GM19372 (cell line): ENCODE measurements at regions not wholly inside any gene's neighbourhood (a gene's known extent, or its start where the extent isn't known, plus 50 kb on each side); places are given as distances from the start of the nearest gene placed in this dataset.
"Not testable (repeated sequence)": the region's sequence is repeated elsewhere in the genome, so short reads cannot be mapped to it uniquely, and the experiment has no call there.

Source experiments
- ATAC-seq: cut with Tn5 transposase; IDR thresholded peaks from one replicate; pipeline ENCODE4 v1.9.1; 2021; ENCODE audit warnings: mild to moderate bottlenecking, low read depth, moderate library complexity; ENCODE audit not compliant: unreplicated experiment

- ATAC-seq, result not testable (repeated sequence)
Observed at GRCh38 chr3:137198374-137198773, 240.6 kb downstream of the IL20RB start.

GRCh38 chr3:137199678-137200077, 241.9 kb downstream of the IL20RB start:
- ATAC-seq, result peak; percentile 44

GRCh38 chr3:137201066-137201465, 243.3 kb downstream of the IL20RB start:
- no peak for ATAC-seq

- ATAC-seq, result no peak
Observed at GRCh38 chr3:137202941-137203340, 245.2 kb downstream of the IL20RB start.

- no peak for ATAC-seq
Observed at GRCh38 chr3:137204409-137204808, 246.6 kb downstream of the IL20RB start.

GRCh38 chr3:137205394-137206045, 247.7 kb downstream of the IL20RB start:
- no peak for ATAC-seq

- ATAC-seq, result no peak
Observed at GRCh38 chr3:137207616-137208015, 249.8 kb downstream of the IL20RB start.

GRCh38 chr3:137217733-137218132, 259.9 kb downstream of the IL20RB start:
- ATAC-seq, result no peak

- ATAC-seq, result no peak
Observed at GRCh38 chr3:137219801-137220445, 262.1 kb downstream of the IL20RB start.

- no peak for ATAC-seq
Observed at GRCh38 chr3:137222736-137223225, 265.0 kb downstream of the IL20RB start.

GRCh38 chr3:137224464-137224863, 266.7 kb downstream of the IL20RB start:
- ATAC-seq, result no peak

GRCh38 chr3:137242836-137243400, 285.1 kb downstream of the IL20RB start:
- ATAC-seq, result no peak

GRCh38 chr3:137246491-137246890, 288.7 kb downstream of the IL20RB start:
- no peak for ATAC-seq

- peak; percentile 56 for ATAC-seq
Observed at GRCh38 chr3:137249311-137249940, 291.6 kb downstream of the IL20RB start.

GRCh38 chr3:137259089-137259488, 301.3 kb downstream of the IL20RB start:
- no peak for ATAC-seq

- no peak for ATAC-seq
Observed at GRCh38 chr3:137259701-137260100, 301.9 kb downstream of the IL20RB start.

GRCh38 chr3:137264071-137264820, 306.5 kb downstream of the IL20RB start:
- no peak for ATAC-seq

- no peak for ATAC-seq
Observed at GRCh38 chr3:137264843-137265330, 307.1 kb downstream of the IL20RB start.

GRCh38 chr3:137282871-137283270, 325.1 kb downstream of the IL20RB start:
- ATAC-seq, result no peak

GRCh38 chr3:137285924-137286323, 328.1 kb downstream of the IL20RB start:
- no peak for ATAC-seq
